ENCODE measurements at regions not wholly inside any gene's neighbourhood (a gene's known extent, or its start where the extent isn't known, plus 50 kb on each side); places are given as distances from the start of the nearest gene placed in this dataset.

DNA sequence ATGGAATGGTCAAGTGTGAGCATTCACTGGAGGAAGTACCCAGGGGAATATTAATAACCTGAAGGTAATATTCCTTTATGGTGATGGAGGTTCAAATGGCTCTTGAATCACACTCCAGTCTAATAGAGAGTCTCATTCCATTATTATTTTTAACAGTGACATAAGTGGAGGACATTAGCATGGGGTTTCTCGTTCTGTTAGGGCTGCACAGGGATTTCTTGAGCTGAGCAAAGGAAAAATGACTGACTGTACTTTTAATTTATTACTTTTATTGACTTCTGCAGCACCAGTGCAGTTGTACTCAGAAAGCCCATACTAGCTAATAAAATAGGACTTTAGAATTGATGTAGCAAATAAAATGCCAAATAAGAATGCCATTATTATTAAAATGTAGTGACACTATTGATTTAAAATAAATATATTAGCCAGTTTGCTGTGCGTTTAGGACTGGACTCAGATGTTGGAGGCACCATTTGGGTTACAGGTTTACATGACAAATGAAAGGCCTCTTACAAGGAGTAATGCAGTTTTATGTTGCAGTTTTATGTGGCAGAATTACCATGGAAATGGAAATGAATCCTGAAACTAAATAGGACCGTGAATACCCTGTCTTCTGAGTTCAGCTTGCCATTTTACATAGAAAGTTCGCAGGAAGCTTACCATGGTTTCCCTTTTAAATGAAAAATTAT lies 705.1 kb upstream of the GRM7 start:
- H3K4me3 ChIP-seq (ENCODE audit: low read depth, low read length): no peak overlapping the region
- no peak for DNase-seq (ENCODE audit: low read depth)
- TF ChIP-seq, protein P1, sequence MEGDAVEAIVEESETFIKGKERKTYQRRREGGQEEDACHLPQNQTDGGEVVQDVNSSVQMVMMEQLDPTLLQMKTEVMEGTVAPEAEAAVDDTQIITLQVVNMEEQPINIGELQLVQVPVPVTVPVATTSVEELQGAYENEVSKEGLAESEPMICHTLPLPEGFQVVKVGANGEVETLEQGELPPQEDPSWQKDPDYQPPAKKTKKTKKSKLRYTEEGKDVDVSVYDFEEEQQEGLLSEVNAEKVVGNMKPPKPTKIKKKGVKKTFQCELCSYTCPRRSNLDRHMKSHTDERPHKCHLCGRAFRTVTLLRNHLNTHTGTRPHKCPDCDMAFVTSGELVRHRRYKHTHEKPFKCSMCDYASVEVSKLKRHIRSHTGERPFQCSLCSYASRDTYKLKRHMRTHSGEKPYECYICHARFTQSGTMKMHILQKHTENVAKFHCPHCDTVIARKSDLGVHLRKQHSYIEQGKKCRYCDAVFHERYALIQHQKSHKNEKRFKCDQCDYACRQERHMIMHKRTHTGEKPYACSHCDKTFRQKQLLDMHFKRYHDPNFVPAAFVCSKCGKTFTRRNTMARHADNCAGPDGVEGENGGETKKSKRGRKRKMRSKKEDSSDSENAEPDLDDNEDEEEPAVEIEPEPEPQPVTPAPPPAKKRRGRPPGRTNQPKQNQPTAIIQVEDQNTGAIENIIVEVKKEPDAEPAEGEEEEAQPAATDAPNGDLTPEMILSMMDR (IDR thresholded peaks at IDR 0.05; ENCODE audit: insufficient read depth, low read depth, low read length, missing control alignments): no peak

DNA sequence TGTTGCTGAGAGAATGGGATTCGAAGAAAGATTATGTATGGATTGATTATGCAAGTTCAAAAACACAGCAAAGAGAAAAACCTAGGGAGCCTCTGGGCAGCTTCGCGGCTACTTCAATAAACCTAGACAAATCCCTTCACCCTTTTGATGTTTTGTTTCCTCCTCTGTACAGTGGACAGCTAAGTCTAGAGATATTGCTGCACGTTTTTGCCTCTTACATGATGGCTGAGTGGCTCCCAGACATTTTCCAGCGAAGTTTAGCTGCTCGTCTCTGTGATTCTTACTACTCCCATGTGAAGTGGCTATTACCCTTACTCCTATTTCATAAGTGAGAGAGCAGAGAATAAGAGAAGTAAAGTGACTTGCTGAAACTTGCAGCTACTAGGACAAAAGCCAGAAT lies 695.0 kb upstream of the GRM7 start:
- no peak for DNase-seq (ENCODE audit: low read depth)
- H3K4me3 ChIP-seq (ENCODE audit: low read depth, low read length): no peak overlapping the region
- TF ChIP-seq, protein P1 (IDR thresholded peaks at IDR 0.05; ENCODE audit: insufficient read depth, low read depth, low read length, missing control alignments): no peak

DNA sequence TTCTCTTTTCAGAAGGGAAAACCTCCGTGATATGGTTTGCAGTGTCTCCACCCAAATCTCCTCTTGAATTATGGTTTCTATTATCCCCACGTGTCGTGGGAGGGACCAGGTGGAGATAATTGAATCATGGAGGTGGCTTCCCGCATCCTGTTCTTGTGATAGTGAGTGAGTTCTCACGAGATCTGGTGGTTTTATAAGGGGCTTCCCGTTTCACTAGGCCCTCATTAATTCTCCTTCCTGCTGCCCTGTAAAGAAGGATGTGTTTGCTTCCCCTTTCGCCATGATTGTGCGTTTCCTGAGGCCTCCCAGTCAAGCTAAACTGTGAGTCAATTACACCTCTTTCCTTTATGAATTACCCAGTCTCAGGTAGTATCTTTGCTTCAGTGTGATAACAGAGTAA lies 692.7 kb upstream of the GRM7 start:
- peak; percentile 50 for DNase-seq (ENCODE audit: low read depth)
- TF ChIP-seq, protein P1 (IDR thresholded peaks at IDR 0.05; ENCODE audit: insufficient read depth, low read depth, low read length, missing control alignments): no peak
- H3K4me3 ChIP-seq (ENCODE audit: low read depth, low read length): no peak overlapping the region

DNA sequence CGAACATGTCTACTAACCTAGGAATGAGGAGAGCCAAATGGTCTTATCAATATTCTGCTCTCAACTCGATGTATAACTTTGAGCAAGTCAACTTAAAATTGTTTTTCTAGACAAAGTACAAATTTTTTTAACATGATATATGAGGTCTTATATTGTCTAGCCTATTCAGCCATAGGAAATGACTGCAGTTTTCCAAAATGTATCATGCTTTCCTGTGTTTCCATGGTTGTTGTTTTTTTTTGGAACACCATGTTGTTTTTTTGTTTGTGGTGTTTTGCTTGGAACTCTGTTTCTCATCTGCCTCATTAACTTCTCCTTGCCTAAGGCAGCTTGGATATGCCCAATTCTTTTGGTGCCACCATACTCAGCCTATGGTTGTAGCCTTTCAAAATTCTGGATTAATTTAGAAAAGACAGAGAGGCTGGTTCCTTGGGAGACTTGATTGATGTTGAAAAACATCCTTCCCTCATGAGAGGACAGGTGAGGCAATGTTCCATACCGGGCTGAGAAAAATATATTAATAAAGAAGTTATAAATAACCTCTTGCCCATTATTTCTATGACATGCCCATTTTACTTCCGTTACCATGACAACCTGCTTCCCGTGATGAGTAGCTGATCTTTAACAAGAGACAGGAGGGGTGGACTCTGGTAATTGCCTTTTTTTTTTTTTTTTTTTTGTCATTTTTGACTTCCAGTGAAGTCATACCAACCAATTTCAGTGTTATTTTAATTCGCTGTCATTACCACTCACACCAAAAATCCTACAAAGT lies 687.9 kb upstream of the GRM7 start:
- TF ChIP-seq, protein P1 (IDR thresholded peaks at IDR 0.05; ENCODE audit: insufficient read depth, low read depth, low read length, missing control alignments): no peak
- H3K4me3 ChIP-seq (ENCODE audit: low read depth, low read length): no peak overlapping the region
- no peak for DNase-seq (ENCODE audit: low read depth)

DNA sequence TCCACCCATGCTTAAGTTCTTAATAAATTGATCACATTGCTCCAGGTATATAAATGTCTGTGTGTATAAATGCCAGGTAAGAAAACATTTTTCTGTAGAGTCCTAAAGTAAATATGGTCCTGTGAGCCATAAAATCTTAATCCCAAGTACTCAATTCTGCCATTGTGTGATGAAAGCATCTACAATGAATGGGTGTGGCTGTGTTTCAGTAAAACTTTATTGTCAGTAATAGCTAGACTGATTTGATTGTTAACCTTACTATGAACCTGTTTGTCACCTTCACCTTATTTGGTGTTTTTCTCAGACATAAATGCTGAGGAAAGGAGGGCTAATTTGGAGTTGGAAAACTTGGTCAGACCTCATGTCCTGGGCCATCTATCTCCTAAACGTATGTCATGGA lies 683.5 kb upstream of the GRM7 start:
- no peak for DNase-seq (ENCODE audit: low read depth)

DNA sequence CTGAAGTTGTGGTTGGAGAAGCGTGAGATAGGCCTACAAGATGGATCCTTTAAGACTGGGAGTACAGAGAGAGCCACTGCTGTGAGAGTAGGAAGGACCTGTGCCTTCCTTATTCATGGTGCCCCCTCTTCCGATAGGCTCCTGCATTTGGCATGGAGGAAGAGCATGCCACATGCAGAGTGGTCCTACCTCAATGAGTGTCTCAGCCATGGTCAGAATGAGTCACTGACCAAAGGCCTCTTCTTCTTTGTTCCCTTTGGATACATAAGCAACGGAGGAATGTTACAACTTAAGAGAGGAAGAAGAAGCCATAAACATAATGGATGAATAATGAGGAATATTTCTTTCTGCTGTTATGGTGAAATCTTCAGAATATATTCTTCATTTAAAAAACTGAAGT lies 681.2 kb upstream of the GRM7 start:
- TF ChIP-seq, protein P1 (IDR thresholded peaks at IDR 0.05; ENCODE audit: insufficient read depth, low read depth, low read length, missing control alignments): no peak
- no peak overlapping the region for H3K4me3 ChIP-seq (ENCODE audit: low read depth, low read length)
- no peak for DNase-seq (ENCODE audit: low read depth)

More for the DNA sequence above, 683.5 kb upstream of the GRM7 start:
- no peak overlapping the region for H3K4me3 ChIP-seq (ENCODE audit: low read depth, low read length)
- TF ChIP-seq, protein P1 (IDR thresholded peaks at IDR 0.05; ENCODE audit: insufficient read depth, low read depth, low read length, missing control alignments): no peak
